IMR-90 (cell line): ENCODE measurements at regions not wholly inside any gene's neighbourhood (a gene's known extent, or its start where the extent isn't known, plus 50 kb on each side); places are given as distances from the start of the nearest gene placed in this dataset.

ENCODE experiments used
- CTCF ChIP-seq: conservative IDR thresholded peaks from 2 replicates; pipeline ENCODE4 v1.5.1; 2012; ENCODE audit warnings: mild to moderate bottlenecking, low read depth, low read length, improper control_type of control experiment
- MAFK ChIP-seq: IDR thresholded peaks from 2 replicates; pipeline ENCODE4 v1.6.1; 2012; ENCODE audit warnings: low read depth, low read length, improper control_type of control experiment
- MXI1 ChIP-seq: IDR thresholded peaks from 2 replicates; pipeline ENCODE4 v1.6.1; 2012; ENCODE audit warnings: low read depth, mild to moderate bottlenecking, low read length, moderate library complexity, borderline replicate concordance
- RAD21 ChIP-seq: IDR thresholded peaks from 2 replicates; pipeline ENCODE4 v1.6.1; 2012; ENCODE audit warnings: low read length, improper control_type of control experiment

GRCh38 chr6:134706806-134707205 lies 243.1 kb downstream of the ALDH8A1 start:
- TF ChIP-seq CTCF (no peak), MAFK (no peak), MXI1 (no peak), RAD21 (no peak)
